Endothelial cell of umbilical vein (primary cell): ENCODE measurements at regions not wholly inside any gene's neighbourhood (a gene's known extent, or its start where the extent isn't known, plus 50 kb on each side); places are given as distances from the start of the nearest gene placed in this dataset.

Experiments used
- BruUV-seq: library from RNA; stranded (reverse); fragments of 400-500 nt; replicated peaks from 2 replicates; lab custom pipeline; 2021; lab: Mats Ljungman, UMichigan
- CTCF ChIA-PET: fragments of 300-600, 350-600 bp; sonication (Branson Sonifier 250); formaldehyde crosslinking; loops from one replicate; lab custom pipeline; 2021; ENCODE audit warnings: antibody characterized with exemption, inconsistent platforms; lab: Charles Lee
- POLR2A ChIA-PET: fragments of 300-600, 350-600 bp; sonication (Branson Sonifier 250); formaldehyde crosslinking; loops from one replicate; lab custom pipeline; 2021; ENCODE audit warnings: antibody characterized with exemption, inconsistent platforms; lab: Charles Lee
- DNase-seq: peaks from one replicate; pipeline ENCODE4 v3.0.0-alpha.2; 2011; ENCODE audit warnings: low read depth, low spot score
- FAIRE-seq: peaks from 2 replicates; lab custom pipeline; 2011; peaks lifted over from hg19 to GRCh38; lab: Jason Lieb, UNC
- H2AFZ ChIP-seq: 2 replicates; pipeline ENCODE4 v1.6.0; 2012; ENCODE audit warnings: low read depth, low read length, control low read depth, inconsistent platforms
- H3K27ac ChIP-seq: 2 replicates; pipeline ENCODE4 v1.5.1; 2011; ENCODE audit warnings: low read depth, mild to moderate bottlenecking, control low read depth, low read length, moderate library complexity; ENCODE audit not compliant: insufficient read depth
- H3K27me3 ChIP-seq, 2 experiments: 2 replicates each; pipeline versions ENCODE4 v1.6.0 to v1.6.1; 2011; ENCODE audit warnings: low read length in 2 of 2, mixed read lengths in 1 of 2; ENCODE audit not compliant: control insufficient read depth in 2 of 2, insufficient read depth in 2 of 2
- H3K36me3 ChIP-seq, 2 experiments: 2 replicates in 1 of 2; 3 replicates in 1 of 2; pipeline ENCODE4 v1.5.1; 2011; ENCODE audit warnings: low read length in 2 of 2, mild to moderate bottlenecking in 1 of 2, moderate library complexity in 1 of 2; ENCODE audit not compliant: control insufficient read depth in 2 of 2, insufficient read depth in 2 of 2; ENCODE audit errors: extremely low read depth in 1 of 2
- H3K4me1 ChIP-seq: 3 replicates; pipeline ENCODE4 v1.5.1; 2011; ENCODE audit warnings: mild to moderate bottlenecking, low read length; ENCODE audit not compliant: control insufficient read depth, insufficient read depth; ENCODE audit errors: extremely low read depth
- H3K4me2 ChIP-seq: 2 replicates; pipeline ENCODE4 v1.6.1; 2011; ENCODE audit warnings: low read length, control low read depth, mixed read lengths; ENCODE audit not compliant: insufficient read depth
- H3K4me3 ChIP-seq, 3 experiments: fragments of 200-600 bp in 1 of 3; sonication (generic), shearing (Covaris generic) in 1 of 3; replicated peaks in 1 of 3; 2 replicates each; pipeline ENCODE4 v1.5.1; 2011 to 2016; ENCODE audit warnings: control low read depth in 3 of 3, low read length in 3 of 3, mild to moderate bottlenecking in 2 of 3, inconsistent platforms in 1 of 3, low read depth in 1 of 3, moderate library complexity in 1 of 3; ENCODE audit not compliant: insufficient read depth in 1 of 3
- H3K79me2 ChIP-seq: 2 replicates; pipeline ENCODE4 v1.6.0; 2012; ENCODE audit warnings: low read length, inconsistent platforms; ENCODE audit not compliant: control insufficient read depth, insufficient read depth
- H3K9ac ChIP-seq: replicated peaks from 2 replicates; pipeline ENCODE3; 2011; ENCODE audit warnings: low read length, control low read depth; ENCODE audit not compliant: insufficient read depth; ENCODE audit errors: extremely low read depth
- H3K9me1 ChIP-seq: replicated peaks from 3 replicates; pipeline ENCODE4 v1.6.0; 2011; ENCODE audit warnings: mild to moderate bottlenecking, low read length; ENCODE audit not compliant: control insufficient read depth, insufficient read depth; ENCODE audit errors: extremely low read depth
- H3K9me3 ChIP-seq: replicated peaks from 2 replicates; pipeline ENCODE4 v1.5.1; 2012; ENCODE audit warnings: low read length, inconsistent platforms; ENCODE audit not compliant: control insufficient read depth, insufficient read depth
- H4K20me1 ChIP-seq: replicated peaks from 2 replicates; pipeline ENCODE3; 2011; ENCODE audit warnings: mild to moderate bottlenecking, low read length; ENCODE audit not compliant: control insufficient read depth, insufficient read depth; ENCODE audit errors: extremely low read depth
- EZH2 ChIP-seq: IDR thresholded peaks from 2 replicates; pipeline ENCODE4 v1.6.1; 2012; ENCODE audit warnings: borderline replicate concordance, low read depth, mild to moderate bottlenecking, moderate library complexity, low read length, inconsistent platforms; ENCODE audit not compliant: severe bottlenecking
- FOS ChIP-seq: IDR thresholded peaks from 2 replicates; pipeline ENCODE4 v1.6.1; 2011; ENCODE audit warnings: mild to moderate bottlenecking, low read length, moderate library complexity, borderline replicate concordance; ENCODE audit not compliant: insufficient read depth
- GATA2 ChIP-seq: IDR thresholded peaks from 2 replicates; pipeline ENCODE4 v1.7.0; 2011; ENCODE audit warnings: low read depth, mild to moderate bottlenecking, moderate library complexity, mixed read lengths, low read length; ENCODE audit not compliant: insufficient read length, insufficient read depth
- JUN ChIP-seq: IDR thresholded peaks from 2 replicates; pipeline ENCODE4 v1.6.1; 2011; ENCODE audit warnings: borderline replicate concordance, low read depth; ENCODE audit not compliant: insufficient read length, insufficient read depth
- MYC ChIP-seq: IDR thresholded peaks from one replicate; pipeline ENCODE4 v1.6.1; 2011; ENCODE audit warnings: mild to moderate bottlenecking, low read depth, low read length
- POLR2A ChIP-seq: IDR thresholded peaks from 2 replicates; pipeline ENCODE4 v1.6.1; 2012; ENCODE audit warnings: low read depth, mild to moderate bottlenecking, control low read depth, low read length
- POLR2AphosphoS5 ChIP-seq: IDR thresholded peaks from 2 replicates; pipeline ENCODE4 v1.6.1; 2012; ENCODE audit warnings: low read depth, mild to moderate bottlenecking, control low read depth, low read length, moderate library complexity; ENCODE audit not compliant: insufficient read depth
- dilution Hi-C: fragments of 300-500 bp; cut with MboI; formaldehyde crosslinking; loops from one replicate; pipeline ENCODE4 v1.15.0; 2019; ENCODE audit warnings: low sequenced_read_pairs; ENCODE audit not compliant: extremely low pct_ligation_motif_present
- intact Hi-C: fragments of 100-400 bp; cut with micrococcal nuclease; formaldehyde crosslinking; loops from one replicate; pipeline ENCODE4 v1.10.0; 2022
- TF ChIP-seq, protein P1 (sequence below): IDR thresholded peaks from 2 replicates; pipeline ENCODE4 v1.6.1; 2011; ENCODE audit not compliant: insufficient read depth, insufficient read length
- TF ChIP-seq, protein P2 (sequence below), 2 donors: IDR thresholded peaks; 1 replicate in 1 of 2; 2 replicates in 1 of 2; pipeline ENCODE4 v1.5.1; 2011; ENCODE audit warnings: low read length in 2 of 2, mild to moderate bottlenecking in 2 of 2, moderate library complexity in 2 of 2, control low read depth in 1 of 2, inconsistent platforms in 1 of 2, low read depth in 1 of 2; ENCODE audit not compliant: insufficient read depth in 1 of 2; ENCODE audit errors: extremely low read depth in 1 of 2

- no peak for TF ChIP-seq JUN
- no peak for TF ChIP-seq POLR2A
- TF ChIP-seq POLR2AphosphoS5 = no peak
- Histone ChIP-seq H3K27me3 (no peaks in the 10 kb centered on the region), H3K4me3 (no peak overlapping the region), H3K79me2 (no peaks in the 10 kb centered on the region), H3K36me3 (no peaks in the 10 kb centered on the region), H3K9ac (no peak overlapping the region), H4K20me1 (no peaks in the 10 kb centered on the region), H3K9me1 (no peaks in the 10 kb centered on the region), H3K4me2 (no peak overlapping the region), H3K27ac (no peak overlapping the region), H3K9me3 (peaks cover 2% of the 10 kb centered on the region), H3K4me1 (no peaks in the 10 kb centered on the region), H2AFZ (no peak overlapping the region)
- intact Hi-C loops (no loop called here), dilution Hi-C loops (no loop called here)
- CTCF ChIA-PET = no interaction called here
- no peak for DNase-seq
- POLR2A ChIA-PET = no interaction called here
- no peak for FAIRE-seq
- no TSS peak for BruUV-seq
Observed at GRCh38 chr11:70510106-70510505, 111.8 kb downstream of the CTTN start.

- H4K20me1 ChIP-seq = no peaks in the 10 kb centered on the region
- H3K9me1 ChIP-seq = no peaks in the 10 kb centered on the region
- TF ChIP-seq EZH2 = no peak
- no peak for TF ChIP-seq GATA2
- TF ChIP-seq JUN = no peak
- TF ChIP-seq, protein P1, sequence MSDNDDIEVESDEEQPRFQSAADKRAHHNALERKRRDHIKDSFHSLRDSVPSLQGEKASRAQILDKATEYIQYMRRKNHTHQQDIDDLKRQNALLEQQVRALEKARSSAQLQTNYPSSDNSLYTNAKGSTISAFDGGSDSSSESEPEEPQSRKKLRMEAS = no peak
- TF ChIP-seq, protein P2, sequence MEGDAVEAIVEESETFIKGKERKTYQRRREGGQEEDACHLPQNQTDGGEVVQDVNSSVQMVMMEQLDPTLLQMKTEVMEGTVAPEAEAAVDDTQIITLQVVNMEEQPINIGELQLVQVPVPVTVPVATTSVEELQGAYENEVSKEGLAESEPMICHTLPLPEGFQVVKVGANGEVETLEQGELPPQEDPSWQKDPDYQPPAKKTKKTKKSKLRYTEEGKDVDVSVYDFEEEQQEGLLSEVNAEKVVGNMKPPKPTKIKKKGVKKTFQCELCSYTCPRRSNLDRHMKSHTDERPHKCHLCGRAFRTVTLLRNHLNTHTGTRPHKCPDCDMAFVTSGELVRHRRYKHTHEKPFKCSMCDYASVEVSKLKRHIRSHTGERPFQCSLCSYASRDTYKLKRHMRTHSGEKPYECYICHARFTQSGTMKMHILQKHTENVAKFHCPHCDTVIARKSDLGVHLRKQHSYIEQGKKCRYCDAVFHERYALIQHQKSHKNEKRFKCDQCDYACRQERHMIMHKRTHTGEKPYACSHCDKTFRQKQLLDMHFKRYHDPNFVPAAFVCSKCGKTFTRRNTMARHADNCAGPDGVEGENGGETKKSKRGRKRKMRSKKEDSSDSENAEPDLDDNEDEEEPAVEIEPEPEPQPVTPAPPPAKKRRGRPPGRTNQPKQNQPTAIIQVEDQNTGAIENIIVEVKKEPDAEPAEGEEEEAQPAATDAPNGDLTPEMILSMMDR (IDR thresholded peaks at IDR 0.05; ENCODE audit: extremely low read depth in 1 of 2, insufficient read depth in 1 of 2, low read depth in 1 of 2, low read length in 2 of 2) = no peak
- no peak for TF ChIP-seq POLR2AphosphoS5
- TF ChIP-seq POLR2A = no peak
- no peak for TF ChIP-seq FOS
- TF ChIP-seq MYC = no peak
- no peak overlapping the region for H3K9ac ChIP-seq
- FAIRE-seq (no peak), DNase-seq (no peak)
- CTCF ChIA-PET = no interaction called here
- no peak overlapping the region for H3K4me3 ChIP-seq
- BruUV-seq = no TSS peak
- H3K27ac ChIP-seq = no peak overlapping the region
- no peaks in the 10 kb centered on the region for H3K27me3 ChIP-seq
- H2AFZ ChIP-seq = no peak overlapping the region
- dilution Hi-C loops (no loop called here), intact Hi-C loops (no loop called here)
- no peaks in the 10 kb centered on the region for H3K79me2 ChIP-seq
- no peak overlapping the region for H3K4me2 ChIP-seq
- H3K4me1 ChIP-seq = no peaks in the 10 kb centered on the region
- peaks cover 2% of the 10 kb centered on the region for H3K9me3 ChIP-seq
- H3K36me3 ChIP-seq = no peaks in the 10 kb centered on the region
- POLR2A ChIA-PET = no interaction called here
Observed at GRCh38 chr11:70510571-70510970, 112.2 kb downstream of the CTTN start.
